CD14-positive monocyte (primary cell): ENCODE measurements at regions not wholly inside any gene's neighbourhood (a gene's known extent, or its start where the extent isn't known, plus 50 kb on each side); places are given as distances from the start of the nearest gene placed in this dataset.

Experiments
- DNase-seq, 3 donors: peaks; one replicate each; pipeline ENCODE4 v3.0.0-alpha.2; 2011 to 2022
- H2AFZ ChIP-seq: 2 replicates; pipeline ENCODE4 v1.6.0; 2012; ENCODE audit warnings: mild to moderate bottlenecking, low read depth, low read length, inconsistent platforms; ENCODE audit not compliant: insufficient read depth, poor library complexity, severe bottlenecking
- H3K27ac ChIP-seq, 2 donors: 1 replicate in 1 of 2; 2 replicates in 1 of 2; pipeline ENCODE4 v1.5.1; 2012 to 2013; ENCODE audit warnings: low read length in 2 of 2, control low read depth in 1 of 2, inconsistent platforms in 1 of 2, low read depth in 1 of 2, mild to moderate bottlenecking in 1 of 2
- H3K27me3 ChIP-seq, 2 donors: one replicate each; pipeline versions ENCODE4 v1.6.0 to v1.6.1; 2011 to 2013; ENCODE audit warnings: low read length in 2 of 2; ENCODE audit not compliant: control insufficient read depth in 2 of 2, insufficient read depth in 2 of 2
- H3K36me3 ChIP-seq, 2 donors: replicated peaks in 1 of 2; 1 replicate in 1 of 2; 2 replicates in 1 of 2; pipeline versions ENCODE4 v1.5.1 to v1.6.1; 2012 to 2013; ENCODE audit warnings: low read length in 2 of 2, control low read depth in 1 of 2, inconsistent platforms in 1 of 2, mild to moderate bottlenecking in 1 of 2; ENCODE audit not compliant: insufficient read depth in 2 of 2, control insufficient read depth in 1 of 2
- H3K4me1 ChIP-seq, 2 donors: 1 replicate in 1 of 2; 2 replicates in 1 of 2; pipeline versions ENCODE4 v1.5.1 to v1.6.1; 2012 to 2013; ENCODE audit warnings: low read length in 2 of 2, control low read depth in 1 of 2, inconsistent platforms in 1 of 2, mild to moderate bottlenecking in 1 of 2, moderate library complexity in 1 of 2; ENCODE audit not compliant: insufficient read depth in 2 of 2, control insufficient read depth in 1 of 2
- H3K4me2 ChIP-seq: replicated peaks from 2 replicates; pipeline ENCODE3; 2012; ENCODE audit warnings: low read length, moderate library complexity, mild to moderate bottlenecking; ENCODE audit not compliant: poor library complexity, severe bottlenecking; ENCODE audit errors: extremely low read depth
- H3K4me3 ChIP-seq, 3 experiments: fragments of 200-600 bp in 1 of 3; sonication (generic) in 1 of 3; replicated peaks in 1 of 3; 1 replicate in 2 of 3; 2 replicates in 1 of 3; pipeline ENCODE4 v1.5.1; 2011 to 2013; ENCODE audit warnings: low read length in 3 of 3, mild to moderate bottlenecking in 3 of 3, control low read depth in 2 of 3, low read depth in 2 of 3, inconsistent platforms in 1 of 3, moderate library complexity in 1 of 3
- H3K79me2 ChIP-seq: 2 replicates; pipeline ENCODE4 v1.6.0; 2012; ENCODE audit warnings: mild to moderate bottlenecking, control low read depth, inconsistent platforms, low read length, moderate library complexity; ENCODE audit not compliant: insufficient read depth
- H3K9ac ChIP-seq: 2 replicates; pipeline ENCODE4 v1.6.0; 2017; ENCODE audit warnings: low read length, mild to moderate bottlenecking; ENCODE audit not compliant: insufficient read depth, poor library complexity, severe bottlenecking
- H3K9me3 ChIP-seq, 2 donors: replicated peaks in 1 of 2; 1 replicate in 1 of 2; 2 replicates in 1 of 2; pipeline versions ENCODE4 v1.5.1 to v1.6.1; 2012 to 2013; ENCODE audit warnings: low read length in 2 of 2, control low read depth in 1 of 2; ENCODE audit not compliant: control insufficient read depth in 1 of 2, insufficient read depth in 1 of 2
- H4K20me1 ChIP-seq: 2 replicates; pipeline ENCODE4 v1.6.0; 2012; ENCODE audit warnings: mild to moderate bottlenecking, low read length, control low read depth, moderate library complexity; ENCODE audit not compliant: insufficient read depth
- H3K27ac Mint-ChIP-seq, 7 donors: one replicate each; pipeline ENCODE4 v1.8.0; 2020; ENCODE audit warnings: mild to moderate bottlenecking in 7 of 7, mixed read lengths in 7 of 7, moderate library complexity in 6 of 7, inconsistent platforms in 2 of 7
- H3K27me3 Mint-ChIP-seq, 3 donors: one replicate each; pipeline ENCODE4 v1.8.0; 2021 to 2022; ENCODE audit warnings: low read depth in 3 of 3, mild to moderate bottlenecking in 3 of 3, mixed read lengths in 3 of 3, moderate library complexity in 3 of 3, inconsistent platforms in 1 of 3
- H3K36me3 Mint-ChIP-seq, 2 donors: one replicate each; pipeline ENCODE4 v1.8.0; 2020; ENCODE audit warnings: mixed read lengths in 2 of 2, inconsistent platforms in 1 of 2, mild to moderate bottlenecking in 1 of 2
- H3K4me1 Mint-ChIP-seq: one replicate; pipeline ENCODE4 v1.8.0; 2020; ENCODE audit warnings: mild to moderate bottlenecking, mixed read lengths
- H3K4me3 Mint-ChIP-seq, 2 donors: one replicate each; pipeline ENCODE4 v1.8.0; 2020; ENCODE audit warnings: mild to moderate bottlenecking in 2 of 2, mixed read lengths in 2 of 2, moderate library complexity in 1 of 2
- H3K9me3 Mint-ChIP-seq, 7 donors: one replicate each; pipeline ENCODE4 v1.8.0; 2020 to 2022; ENCODE audit warnings: mixed read lengths in 7 of 7, mild to moderate bottlenecking in 6 of 7, moderate library complexity in 6 of 7, inconsistent platforms in 2 of 7
- CTCF ChIP-seq: fragments of 200-600 bp; IDR thresholded peaks from one replicate; pipeline ENCODE4 v1.8.0; 2022; ENCODE audit warnings: antibody characterized with exemption, mild to moderate bottlenecking
- WGBS: methylation state at CpG from one replicate; pipeline ENCODE4 v1.1.5; 2013; ENCODE audit warnings: missing lambda C conversion rate; ENCODE audit not compliant: insufficient coverage; 5-methylcytosine and 5-hydroxymethylcytosine counted together
- intact Hi-C, 2 donors: fragments of 100-400 bp; cut with micrococcal nuclease; formaldehyde crosslinking; loops; one replicate each; pipeline versions ENCODE4 v1.15.0 to v1.15.1; 2023

- Histone ChIP-seq H3K36me3 (no peaks in the 10 kb centered on the region), H3K4me3 (no peak overlapping the region), H3K27me3 (no peaks in the 10 kb centered on the region), H2AFZ (no peak overlapping the region), H3K4me1 (no peaks in the 10 kb centered on the region), H4K20me1 (no peaks in the 10 kb centered on the region), H3K9ac (no peak overlapping the region), H3K79me2 (no peaks in the 10 kb centered on the region), H3K4me2 (no peak overlapping the region), H3K27ac (no peak overlapping the region), H3K9me3 (peaks cover 0 to 8% of the 10 kb centered on the region in 2 donors)
- no peak overlapping the region for H3K4me3 Mint-ChIP-seq
- no peak for TF ChIP-seq CTCF
- H3K36me3 Mint-ChIP-seq: no peaks in the 10 kb centered on the region
- no peak overlapping the region for H3K27ac Mint-ChIP-seq
- peaks cover 0 to 7% (median 2%) of the 10 kb centered on the region in 7 donors for H3K9me3 Mint-ChIP-seq
- H3K4me1 Mint-ChIP-seq: no peaks in the 10 kb centered on the region
- no peaks in the 10 kb centered on the region for H3K27me3 Mint-ChIP-seq
- intact Hi-C loops: no loop called here
- DNase-seq: no peak
These were observed 322.4 kb upstream of the DCN start for GRCh38 chr12:91505006-91505405.

GRCh38 chr12:91502208-91502607, 319.6 kb upstream of the DCN start:
- Mint-ChIP-seq H3K36me3 (no peaks in the 10 kb centered on the region), H3K27ac (peak overlapping the region in 1 of 7 donors; percentile 26), H3K4me1 (no peaks in the 10 kb centered on the region), H3K27me3 (no peaks in the 10 kb centered on the region), H3K4me3 (no peak overlapping the region), H3K9me3 (peaks cover 0 to 4% (median 2%) of the 10 kb centered on the region in 7 donors)
- Histone ChIP-seq H2AFZ (no peak overlapping the region), H3K9ac (no peak overlapping the region), H3K36me3 (no peaks in the 10 kb centered on the region), H3K4me3 (no peak overlapping the region), H3K4me1 (no peaks in the 10 kb centered on the region), H4K20me1 (no peaks in the 10 kb centered on the region), H3K27me3 (no peaks in the 10 kb centered on the region), H3K79me2 (no peaks in the 10 kb centered on the region), H3K27ac (no peak overlapping the region), H3K4me2 (no peak overlapping the region), H3K9me3 (peaks cover 0 to 8% of the 10 kb centered on the region in 2 donors)
- 89% methylated on average over 4 of the region's 4 CpGs for WGBS
- no peak for TF ChIP-seq CTCF
- DNase-seq: no peak
- intact Hi-C loops: no loop called here
